Cardiac muscle cell (in vitro differentiated cells and primary cell): ENCODE measurements at regions not wholly inside any gene's neighbourhood (a gene's known extent, or its start where the extent isn't known, plus 50 kb on each side); places are given as distances from the start of the nearest gene placed in this dataset.

Source experiments
- DNase-seq, 2 donors: peaks; one replicate each; pipeline versions ENCODE4 v3.0.0 to v3.0.0-alpha.2; 2010 to 2017; ENCODE audit warnings: low read depth in 1 of 2, low spot score in 1 of 2
- H3K27ac ChIP-seq: fragments of 200-600 bp; sonication (generic); 2 replicates; pipeline ENCODE4 v1.5.1; 2016
- H3K27me3 ChIP-seq: fragments of 200-600 bp; sonication (generic); 2 replicates; pipeline ENCODE4 v1.6.0; 2016; ENCODE audit warnings: control low read depth
- H3K36me3 ChIP-seq: fragments of 200-600 bp; sonication (generic); 2 replicates; pipeline ENCODE4 v1.5.1; 2016; ENCODE audit warnings: control low read depth
- H3K4me1 ChIP-seq: fragments of 200-600 bp; sonication (generic); 2 replicates; pipeline ENCODE4 v1.8.1; 2017; ENCODE audit warnings: low read depth, mild to moderate bottlenecking, mixed run types
- H3K4me3 ChIP-seq: fragments of 200-600 bp; sonication (generic); 2 replicates; pipeline ENCODE4 v1.5.1; 2016; ENCODE audit warnings: mild to moderate bottlenecking
- H3K9me3 ChIP-seq: fragments of 200-600 bp; sonication (generic); 2 replicates; pipeline ENCODE4 v1.5.1; 2017; ENCODE audit warnings: low read depth, mild to moderate bottlenecking, control low read depth
- CTCF ChIP-seq: IDR thresholded peaks from 2 replicates; pipeline ENCODE4 v1.5.1; 2012; ENCODE audit warnings: low read depth, mild to moderate bottlenecking, low read length

GRCh38 chr1:5511381-5512097, 480.7 kb downstream of the NPHP4 start:
- no peak for TF ChIP-seq CTCF
- peaks cover 29% of the 10 kb centered on the region for H3K27me3 ChIP-seq
- H3K36me3 ChIP-seq, result no peaks in the 10 kb centered on the region
- no peaks in the 10 kb centered on the region for H3K4me1 ChIP-seq
- no peaks in the 10 kb centered on the region for H3K9me3 ChIP-seq
- DNase-seq, result no peak
- no peak overlapping the region for H3K4me3 ChIP-seq
- H3K27ac ChIP-seq, result no peak overlapping the region

- no peaks in the 10 kb centered on the region for H3K36me3 ChIP-seq
- no peak overlapping the region for H3K27ac ChIP-seq
- DNase-seq, result peak; percentile 47 to 66
- H3K27me3 ChIP-seq, result peaks cover 29% of the 10 kb centered on the region
- H3K4me3 ChIP-seq, result no peak overlapping the region
- peak; percentile 92 for TF ChIP-seq CTCF
- no peaks in the 10 kb centered on the region for H3K9me3 ChIP-seq
- no peaks in the 10 kb centered on the region for H3K4me1 ChIP-seq
Observed at GRCh38 chr1:5509664-5510452, 482.4 kb downstream of the NPHP4 start.

GRCh38 chr1:5508669-5509330, 483.4 kb downstream of the NPHP4 start:
- no peak overlapping the region for H3K27ac ChIP-seq
- H3K9me3 ChIP-seq, result no peaks in the 10 kb centered on the region
- H3K36me3 ChIP-seq, result no peaks in the 10 kb centered on the region
- no peak overlapping the region for H3K4me3 ChIP-seq
- DNase-seq, result no peak
- TF ChIP-seq CTCF, result no peak
- H3K27me3 ChIP-seq, result peaks cover 29% of the 10 kb centered on the region
- H3K4me1 ChIP-seq, result no peaks in the 10 kb centered on the region

DNA sequence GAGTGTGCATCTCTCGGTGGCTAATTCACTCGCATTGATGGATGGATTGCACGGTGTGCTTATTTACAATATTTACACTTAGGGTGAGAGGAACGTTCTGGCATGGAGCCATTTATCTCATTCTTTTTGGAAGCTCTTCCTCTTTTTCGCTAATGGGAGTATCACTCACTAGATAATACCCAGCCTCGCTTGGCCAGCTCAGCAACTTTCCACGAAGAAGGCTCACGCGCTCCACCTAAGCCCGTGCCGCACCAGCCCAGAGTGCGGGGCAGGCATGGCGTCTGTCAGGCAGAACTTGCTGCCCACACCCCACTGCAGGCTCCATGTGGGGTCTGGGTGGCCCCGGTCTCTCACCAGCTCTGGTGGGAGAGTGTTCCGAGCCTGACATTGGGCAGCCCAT, 484.9 kb downstream of the NPHP4 start:
- Histone ChIP-seq H3K4me1 (no peaks in the 10 kb centered on the region), H3K4me3 (no peak overlapping the region), H3K9me3 (no peaks in the 10 kb centered on the region), H3K36me3 (no peaks in the 10 kb centered on the region), H3K27ac (no peak overlapping the region), H3K27me3 (peaks cover 22% of the 10 kb centered on the region)
- no peak for TF ChIP-seq CTCF
- DNase-seq, result no peak

GRCh38 chr1:5506634-5507033, 485.6 kb downstream of the NPHP4 start:
- H3K27me3 ChIP-seq, result peaks cover 15% of the 10 kb centered on the region

More at GRCh38 chr1:5506634-5507033, 485.6 kb downstream of the NPHP4 start:
- no peaks in the 10 kb centered on the region for H3K36me3 ChIP-seq
- DNase-seq, result no peak
- no peaks in the 10 kb centered on the region for H3K9me3 ChIP-seq
- no peak overlapping the region for H3K27ac ChIP-seq
- no peaks in the 10 kb centered on the region for H3K4me1 ChIP-seq
- H3K4me3 ChIP-seq, result no peak overlapping the region
- no peak for TF ChIP-seq CTCF
